MM.1S (cell line): ENCODE measurements at regions not wholly inside any gene's neighbourhood (a gene's known extent, or its start where the extent isn't known, plus 50 kb on each side); places are given as distances from the start of the nearest gene placed in this dataset.

Source experiments
- EZH2phosphoT487 ChIP-seq: fragments of 300-600 bp; sonication (generic); IDR thresholded peaks from 2 replicates; pipeline ENCODE4 v1.6.1; 2018; ENCODE audit warnings: antibody characterized with exemption, low read length
- TF ChIP-seq, protein P1 (sequence below): fragments of 300-600 bp; sonication (generic); IDR thresholded peaks from 2 replicates; pipeline ENCODE4 v1.5.1; 2016; ENCODE audit warnings: antibody characterized with exemption, low read length, mixed read lengths

- TF ChIP-seq, protein P1, sequence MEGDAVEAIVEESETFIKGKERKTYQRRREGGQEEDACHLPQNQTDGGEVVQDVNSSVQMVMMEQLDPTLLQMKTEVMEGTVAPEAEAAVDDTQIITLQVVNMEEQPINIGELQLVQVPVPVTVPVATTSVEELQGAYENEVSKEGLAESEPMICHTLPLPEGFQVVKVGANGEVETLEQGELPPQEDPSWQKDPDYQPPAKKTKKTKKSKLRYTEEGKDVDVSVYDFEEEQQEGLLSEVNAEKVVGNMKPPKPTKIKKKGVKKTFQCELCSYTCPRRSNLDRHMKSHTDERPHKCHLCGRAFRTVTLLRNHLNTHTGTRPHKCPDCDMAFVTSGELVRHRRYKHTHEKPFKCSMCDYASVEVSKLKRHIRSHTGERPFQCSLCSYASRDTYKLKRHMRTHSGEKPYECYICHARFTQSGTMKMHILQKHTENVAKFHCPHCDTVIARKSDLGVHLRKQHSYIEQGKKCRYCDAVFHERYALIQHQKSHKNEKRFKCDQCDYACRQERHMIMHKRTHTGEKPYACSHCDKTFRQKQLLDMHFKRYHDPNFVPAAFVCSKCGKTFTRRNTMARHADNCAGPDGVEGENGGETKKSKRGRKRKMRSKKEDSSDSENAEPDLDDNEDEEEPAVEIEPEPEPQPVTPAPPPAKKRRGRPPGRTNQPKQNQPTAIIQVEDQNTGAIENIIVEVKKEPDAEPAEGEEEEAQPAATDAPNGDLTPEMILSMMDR: no peak
- TF ChIP-seq EZH2phosphoT487: no peak
Observed at GRCh38 chr13:88887045-88887662, 1216.0 kb downstream of the SLITRK5 start.
